Stomach (tissue), 4 donors: ENCODE measurements at regions not wholly inside any gene's neighbourhood (a gene's known extent, or its start where the extent isn't known, plus 50 kb on each side); places are given as distances from the start of the nearest gene placed in this dataset.

ENCODE experiments used
- EP300 ChIP-seq: sonication (generic); formaldehyde crosslinking; IDR thresholded peaks from one replicate; pipeline ENCODE4 v1.6.1; 2017; ENCODE audit warnings: antibody characterized with exemption
- POLR2A ChIP-seq, 4 donors: fragments of 450-650 bp; IDR thresholded peaks; one replicate each; pipeline ENCODE4 v1.6.1; 2016; ENCODE audit warnings: antibody characterized with exemption in 4 of 4, control low read depth in 2 of 4, mild to moderate bottlenecking in 1 of 4, moderate library complexity in 1 of 4
- POLR2AphosphoS5 ChIP-seq, 3 donors: sonication (generic); formaldehyde crosslinking; IDR thresholded peaks; one replicate each; pipeline ENCODE4 v1.6.1; 2016; ENCODE audit warnings: antibody characterized with exemption in 3 of 3
- TF ChIP-seq, protein P1 (sequence below), 7 experiments: fragments of 450-650 bp in 4 of 7; fragments of 200-600 bp in 3 of 7; sonication (generic) in 3 of 7; IDR thresholded peaks; one replicate each; pipeline ENCODE4 v1.5.1; 2016 to 2019; ENCODE audit warnings: antibody characterized with exemption in 7 of 7, control low read depth in 2 of 7, mild to moderate bottlenecking in 1 of 7

DNA sequence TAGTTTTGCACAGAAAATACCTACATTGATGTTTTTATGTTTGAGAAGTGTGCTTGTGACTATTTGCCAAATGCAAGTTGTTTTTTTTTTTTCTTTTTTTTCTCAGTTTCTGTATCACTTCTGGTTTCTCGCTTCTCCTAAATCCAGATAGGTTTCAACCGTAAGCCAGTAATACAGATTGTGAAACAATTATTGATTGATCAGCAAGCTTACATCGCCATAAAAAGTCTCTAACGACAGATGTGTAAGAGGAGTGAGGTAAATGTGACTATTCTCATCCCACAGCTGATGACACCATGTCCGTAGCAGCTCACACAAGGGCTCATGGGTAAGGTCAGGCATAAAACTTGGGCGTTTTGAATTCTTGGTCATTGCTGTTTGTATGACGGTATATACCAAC lies 202.8 kb upstream of the AKR1E2 start:
- TF ChIP-seq, protein P1, sequence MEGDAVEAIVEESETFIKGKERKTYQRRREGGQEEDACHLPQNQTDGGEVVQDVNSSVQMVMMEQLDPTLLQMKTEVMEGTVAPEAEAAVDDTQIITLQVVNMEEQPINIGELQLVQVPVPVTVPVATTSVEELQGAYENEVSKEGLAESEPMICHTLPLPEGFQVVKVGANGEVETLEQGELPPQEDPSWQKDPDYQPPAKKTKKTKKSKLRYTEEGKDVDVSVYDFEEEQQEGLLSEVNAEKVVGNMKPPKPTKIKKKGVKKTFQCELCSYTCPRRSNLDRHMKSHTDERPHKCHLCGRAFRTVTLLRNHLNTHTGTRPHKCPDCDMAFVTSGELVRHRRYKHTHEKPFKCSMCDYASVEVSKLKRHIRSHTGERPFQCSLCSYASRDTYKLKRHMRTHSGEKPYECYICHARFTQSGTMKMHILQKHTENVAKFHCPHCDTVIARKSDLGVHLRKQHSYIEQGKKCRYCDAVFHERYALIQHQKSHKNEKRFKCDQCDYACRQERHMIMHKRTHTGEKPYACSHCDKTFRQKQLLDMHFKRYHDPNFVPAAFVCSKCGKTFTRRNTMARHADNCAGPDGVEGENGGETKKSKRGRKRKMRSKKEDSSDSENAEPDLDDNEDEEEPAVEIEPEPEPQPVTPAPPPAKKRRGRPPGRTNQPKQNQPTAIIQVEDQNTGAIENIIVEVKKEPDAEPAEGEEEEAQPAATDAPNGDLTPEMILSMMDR (IDR thresholded peaks at IDR 0.05), result no peak
- TF ChIP-seq EP300 (no peak), POLR2A (IDR thresholded peaks at IDR 0.05) (no peak), POLR2AphosphoS5 (IDR thresholded peaks at IDR 0.05) (no peak)
